Neural crest cell (in vitro differentiated cells): ENCODE measurements at regions not wholly inside any gene's neighbourhood (a gene's known extent, or its start where the extent isn't known, plus 50 kb on each side); places are given as distances from the start of the nearest gene placed in this dataset.

Experiments
- DNase-seq: peaks from one replicate; pipeline ENCODE4 v3.0.0; 2021; ENCODE audit warnings: low read depth, mixed read lengths, low spot score
- H3K27ac Mint-ChIP-seq: one replicate; pipeline ENCODE4 v1.8.0; 2021; ENCODE audit warnings: mild to moderate bottlenecking, mixed read lengths; ENCODE audit not compliant: unreplicated experiment
- H3K27me3 Mint-ChIP-seq: 2 replicates; pipeline ENCODE4 v1.8.0; 2021; ENCODE audit warnings: low read depth, mild to moderate bottlenecking, mixed read lengths
- H3K36me3 Mint-ChIP-seq: 2 replicates; pipeline ENCODE4 v1.8.0; 2021; ENCODE audit warnings: low read depth, mild to moderate bottlenecking, mixed read lengths
- H3K4me1 Mint-ChIP-seq: 2 replicates; pipeline ENCODE4 v1.8.0; 2021; ENCODE audit warnings: mixed read lengths
- H3K4me3 Mint-ChIP-seq: one replicate; pipeline ENCODE4 v1.8.0; 2021; ENCODE audit warnings: mild to moderate bottlenecking, mixed read lengths
- H3K9me3 Mint-ChIP-seq: 2 replicates; pipeline ENCODE4 v1.8.0; 2021; ENCODE audit warnings: mixed read lengths
- CTCF ChIP-seq: fragments of 200-600 bp; sonication (generic); conservative IDR thresholded peaks from 2 replicates; pipeline ENCODE4 v1.5.0; 2021; ENCODE audit warnings: antibody characterized with exemption, mild to moderate bottlenecking

- H3K9me3 Mint-ChIP-seq, result peaks cover 15% of the 10 kb centered on the region
- H3K27ac Mint-ChIP-seq, result no peak overlapping the region
- H3K4me3 Mint-ChIP-seq, result no peak overlapping the region
- no peaks in the 10 kb centered on the region for H3K36me3 Mint-ChIP-seq
- no peak for TF ChIP-seq CTCF
- DNase-seq, result no peak
- peaks cover 4% of the 10 kb centered on the region for H3K27me3 Mint-ChIP-seq
- H3K4me1 Mint-ChIP-seq, result no peaks in the 10 kb centered on the region
Measured at GRCh38 chr12:47378222-47378582, 298.4 kb upstream of the AMIGO2 start.

- TF ChIP-seq CTCF, result no peak
- no peak for DNase-seq
- no peaks in the 10 kb centered on the region for H3K4me1 Mint-ChIP-seq
- peaks cover 4% of the 10 kb centered on the region for H3K27me3 Mint-ChIP-seq
- no peak overlapping the region for H3K27ac Mint-ChIP-seq
- no peaks in the 10 kb centered on the region for H3K36me3 Mint-ChIP-seq
- peaks cover 10% of the 10 kb centered on the region for H3K9me3 Mint-ChIP-seq
- H3K4me3 Mint-ChIP-seq, result no peak overlapping the region
Measured at GRCh38 chr12:47377414-47378221, 297.9 kb upstream of the AMIGO2 start.

GRCh38 chr12:47376927-47377326, 297.2 kb upstream of the AMIGO2 start:
- H3K4me1 Mint-ChIP-seq, result no peaks in the 10 kb centered on the region
- no peak for TF ChIP-seq CTCF
- peaks cover 4% of the 10 kb centered on the region for H3K27me3 Mint-ChIP-seq
- no peak overlapping the region for H3K4me3 Mint-ChIP-seq
- peaks cover 7% of the 10 kb centered on the region for H3K9me3 Mint-ChIP-seq
- no peak for DNase-seq
- H3K36me3 Mint-ChIP-seq, result no peaks in the 10 kb centered on the region
- H3K27ac Mint-ChIP-seq, result no peak overlapping the region

GRCh38 chr12:47373554-47374150, 293.9 kb upstream of the AMIGO2 start:
- H3K4me3 Mint-ChIP-seq, result no peak overlapping the region
- no peak for DNase-seq
- H3K9me3 Mint-ChIP-seq, result peaks cover 7% of the 10 kb centered on the region
- no peaks in the 10 kb centered on the region for H3K4me1 Mint-ChIP-seq
- no peaks in the 10 kb centered on the region for H3K36me3 Mint-ChIP-seq
- no peak overlapping the region for H3K27ac Mint-ChIP-seq
- H3K27me3 Mint-ChIP-seq, result peaks cover 4% of the 10 kb centered on the region
- TF ChIP-seq CTCF, result no peak

- no peak for DNase-seq
- no peak for TF ChIP-seq CTCF
- Mint-ChIP-seq H3K27me3 (peaks cover 4% of the 10 kb centered on the region), H3K4me1 (no peaks in the 10 kb centered on the region), H3K9me3 (peaks cover 7% of the 10 kb centered on the region), H3K4me3 (no peak overlapping the region), H3K27ac (no peak overlapping the region), H3K36me3 (no peaks in the 10 kb centered on the region)
Measured at GRCh38 chr12:47370421-47370820, 290.7 kb upstream of the AMIGO2 start.
